Left renal cortex interstitium (tissue), 4 donors: ENCODE measurements at regions not wholly inside any gene's neighbourhood (a gene's known extent, or its start where the extent isn't known, plus 50 kb on each side); places are given as distances from the start of the nearest gene placed in this dataset.

ENCODE experiments used
- DNase-seq, 4 donors: peaks; one replicate each; pipeline ENCODE4 v3.0.0-alpha.2; 2013; ENCODE audit warnings: low read depth in 4 of 4, low spot score in 2 of 4, missing footprints in 1 of 4

- no peak for DNase-seq
Observed at GRCh38 chr11:15526859-15527450, 412.2 kb downstream of the INSC start.

GRCh38 chr11:15532432-15532831, 417.7 kb downstream of the INSC start:
- no peak for DNase-seq

GRCh38 chr11:15534266-15534665, 419.5 kb downstream of the INSC start:
- no peak for DNase-seq

GRCh38 chr11:15535414-15535813, 420.7 kb downstream of the INSC start:
- DNase-seq = no peak

- no peak for DNase-seq
Observed at GRCh38 chr11:15536438-15536837, 421.7 kb downstream of the INSC start.

- no peak for DNase-seq
Observed at GRCh38 chr11:15539645-15540044, 424.9 kb downstream of the INSC start.

- no peak for DNase-seq
Observed at GRCh38 chr11:15541079-15541478, 426.4 kb downstream of the INSC start.

- no peak for DNase-seq
Observed at GRCh38 chr11:15544353-15544752, 429.6 kb downstream of the INSC start.

GRCh38 chr11:15547685-15548084, 433.0 kb downstream of the INSC start:
- DNase-seq = no peak

- DNase-seq = no peak
Observed at GRCh38 chr11:15551901-15552851, 437.5 kb downstream of the INSC start.

GRCh38 chr11:15555161-15555560, 440.4 kb downstream of the INSC start:
- DNase-seq = no peak

- no peak for DNase-seq
Observed at GRCh38 chr11:15557457-15558230, 442.9 kb downstream of the INSC start.

GRCh38 chr11:15558513-15559181, 443.9 kb downstream of the INSC start:
- no peak for DNase-seq

GRCh38 chr11:15560689-15561467, 446.2 kb downstream of the INSC start:
- DNase-seq = no peak

- DNase-seq = no peak
Observed at GRCh38 chr11:15562230-15562629, 447.5 kb downstream of the INSC start.

- DNase-seq = no peak
Observed at GRCh38 chr11:15563054-15563453, 448.3 kb downstream of the INSC start.

GRCh38 chr11:15565880-15566279, 451.2 kb downstream of the INSC start:
- no peak for DNase-seq

- no peak for DNase-seq
Observed at GRCh38 chr11:15568440-15568839, 453.7 kb downstream of the INSC start.

- peak in 1 of 4 donors; percentile 10 for DNase-seq
Observed at GRCh38 chr11:15569305-15570025, 454.7 kb downstream of the INSC start.
